HG03139 (cell line): ENCODE measurements at regions not wholly inside any gene's neighbourhood (a gene's known extent, or its start where the extent isn't known, plus 50 kb on each side); places are given as distances from the start of the nearest gene placed in this dataset.
"Not testable (repeated sequence)": the region's sequence is repeated elsewhere in the genome, so short reads cannot be mapped to it uniquely, and the experiment has no call there.

ENCODE experiments used
- ATAC-seq: cut with Tn5 transposase; IDR thresholded peaks from one replicate; pipeline ENCODE4 v1.9.1; 2021; ENCODE audit not compliant: unreplicated experiment

DNA sequence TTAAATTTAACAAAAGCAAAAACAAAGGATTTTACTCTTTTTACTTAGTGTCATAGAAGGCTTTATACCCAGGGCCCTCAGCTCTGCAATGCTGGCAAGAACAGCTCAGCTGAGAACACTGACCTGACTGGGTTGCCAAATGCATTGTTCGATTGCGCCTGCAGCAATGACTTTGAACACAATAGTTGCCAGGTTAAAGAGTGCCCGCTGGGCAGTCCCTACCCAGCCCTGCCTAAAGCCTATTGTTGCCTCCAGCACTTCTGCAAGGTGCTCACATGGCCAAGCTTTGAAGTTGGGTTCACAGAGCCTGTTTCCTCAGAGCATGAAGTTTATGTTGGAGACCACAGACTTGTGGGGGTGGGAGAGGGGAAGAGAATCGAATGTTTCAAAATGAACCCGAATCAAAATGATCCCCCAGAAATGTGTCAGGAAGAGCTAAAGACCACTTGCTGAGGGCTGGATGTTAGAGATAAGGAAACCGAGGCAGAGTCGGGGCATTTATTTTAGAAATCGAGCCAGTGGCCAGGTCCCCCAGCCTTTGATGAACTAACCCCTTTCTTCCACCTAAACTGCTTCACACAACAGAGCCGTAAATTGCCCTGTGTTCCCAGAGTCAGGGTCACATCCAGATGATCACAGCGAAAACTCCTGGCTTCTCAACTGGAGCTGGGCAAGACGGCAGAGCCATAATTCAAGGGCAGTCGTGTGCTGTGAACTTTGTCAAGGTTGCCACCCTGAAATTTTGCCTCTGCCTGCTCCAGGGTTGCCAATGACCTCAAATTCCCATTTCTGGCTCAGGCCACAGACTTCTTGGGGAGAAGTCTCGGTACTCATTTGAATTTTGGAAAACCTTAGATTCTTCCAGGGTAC, 55.0 kb downstream of the FOXA2 start:
- ATAC-seq, result no peak

DNA sequence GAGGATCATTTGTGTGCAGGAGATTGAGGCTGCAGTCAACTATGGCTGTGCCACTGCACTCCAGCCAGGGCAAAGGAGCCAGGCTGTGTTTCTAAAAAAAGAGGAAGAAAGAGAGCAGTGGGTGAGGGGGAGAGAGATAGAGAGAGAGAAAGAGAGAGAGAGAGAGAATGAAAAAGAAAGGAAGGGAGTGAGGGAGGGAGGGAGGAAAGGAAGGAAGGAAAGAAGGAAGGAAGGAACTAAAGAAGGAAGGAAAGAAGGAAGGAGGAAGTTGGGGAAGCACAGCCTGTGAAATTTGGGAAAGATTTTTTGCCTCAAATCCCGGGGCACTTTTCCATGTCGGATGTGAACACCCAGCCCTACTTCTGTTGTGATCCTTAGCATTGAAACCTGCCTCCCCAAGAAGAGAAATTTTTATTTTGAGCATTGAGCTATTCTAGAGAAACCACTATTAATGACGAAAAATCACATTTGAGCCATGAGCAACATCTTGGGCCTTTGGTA, 57.8 kb downstream of the FOXA2 start:
- no peak for ATAC-seq

DNA sequence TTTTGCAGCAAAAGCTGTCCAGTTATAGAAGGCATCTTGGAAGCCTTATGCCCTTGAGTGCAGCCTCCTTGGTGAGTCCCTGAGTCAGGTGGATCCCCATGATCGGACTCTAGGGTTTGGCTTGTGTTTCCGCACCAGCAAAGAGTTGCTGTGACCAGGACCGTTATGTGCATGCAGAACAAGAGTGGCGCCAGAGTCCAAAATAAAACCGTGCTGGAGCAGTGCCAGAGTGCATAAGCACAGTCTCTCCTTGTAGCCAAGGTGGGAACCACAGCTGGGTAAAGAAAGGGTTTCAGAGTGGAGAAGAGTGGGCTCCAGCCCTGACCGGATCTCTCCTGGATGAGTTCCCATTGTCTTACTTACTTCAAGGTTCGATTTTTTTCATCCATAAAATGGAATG, 58.6 kb downstream of the FOXA2 start:
- no peak for ATAC-seq

DNA sequence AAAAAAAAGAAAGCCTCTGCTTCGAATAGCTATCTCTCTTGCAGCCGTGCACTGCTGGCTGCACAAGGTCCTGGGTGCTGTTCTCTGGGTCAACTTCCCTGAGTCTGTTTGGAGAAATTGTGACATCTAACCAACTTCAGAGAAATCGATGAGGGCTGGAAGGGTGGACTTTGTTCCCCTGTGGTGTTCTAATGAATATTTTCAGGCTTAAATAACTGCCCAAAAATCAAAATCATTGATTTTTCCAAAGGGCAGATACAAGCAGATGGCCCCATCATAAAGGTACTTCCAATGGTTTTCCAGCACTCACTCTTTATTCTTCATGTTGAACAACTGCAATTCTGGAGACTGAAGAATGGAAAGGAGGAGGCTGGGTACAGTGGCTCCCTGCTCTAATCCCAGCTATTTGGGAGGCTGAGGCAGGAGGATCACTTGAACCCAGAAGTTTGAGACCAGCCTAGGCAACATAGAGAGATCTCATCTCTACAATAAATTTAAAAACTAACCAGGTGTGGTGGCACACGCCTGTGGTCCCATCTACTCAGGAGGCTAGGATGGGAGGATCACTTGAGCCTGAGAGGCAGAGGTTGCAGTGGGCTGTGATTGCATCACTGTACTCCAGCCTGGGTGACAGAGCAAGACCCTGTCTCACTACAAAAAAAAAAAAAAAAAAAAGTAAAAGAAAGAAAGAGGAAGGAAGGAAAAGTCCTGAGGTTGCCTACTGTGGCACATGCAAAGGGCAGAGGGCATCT, 59.1 kb downstream of the FOXA2 start:
- ATAC-seq, result no peak

DNA sequence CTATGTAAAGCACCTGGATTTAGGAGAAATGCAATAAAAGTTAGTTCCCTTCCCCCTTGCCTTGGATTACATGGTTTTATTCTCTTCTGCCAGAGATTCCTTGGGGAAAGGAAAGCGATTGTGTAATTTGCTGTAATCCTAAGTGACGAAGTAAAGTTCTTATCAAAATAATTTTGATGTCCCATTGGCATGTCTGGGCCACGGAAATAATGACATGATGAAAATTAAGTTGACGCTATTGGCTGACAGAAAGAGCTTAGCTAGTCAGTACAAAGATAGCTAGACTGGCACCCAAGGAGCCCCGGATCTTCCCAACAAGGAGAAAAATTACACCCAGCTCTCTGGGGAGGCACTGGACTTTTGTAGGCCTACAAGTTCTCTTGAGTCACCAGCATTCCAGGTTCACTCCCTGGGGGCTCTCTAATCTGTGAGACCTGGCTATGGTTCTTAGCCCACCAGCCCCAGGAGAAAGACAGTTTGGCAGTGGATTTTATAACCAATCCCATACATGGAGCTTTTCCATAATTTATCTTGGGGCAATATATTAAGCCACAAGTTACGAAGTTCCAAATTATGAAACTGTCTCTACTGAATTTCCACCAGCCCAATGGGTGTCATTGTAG, 59.9 kb downstream of the FOXA2 start:
- no peak for ATAC-seq

DNA sequence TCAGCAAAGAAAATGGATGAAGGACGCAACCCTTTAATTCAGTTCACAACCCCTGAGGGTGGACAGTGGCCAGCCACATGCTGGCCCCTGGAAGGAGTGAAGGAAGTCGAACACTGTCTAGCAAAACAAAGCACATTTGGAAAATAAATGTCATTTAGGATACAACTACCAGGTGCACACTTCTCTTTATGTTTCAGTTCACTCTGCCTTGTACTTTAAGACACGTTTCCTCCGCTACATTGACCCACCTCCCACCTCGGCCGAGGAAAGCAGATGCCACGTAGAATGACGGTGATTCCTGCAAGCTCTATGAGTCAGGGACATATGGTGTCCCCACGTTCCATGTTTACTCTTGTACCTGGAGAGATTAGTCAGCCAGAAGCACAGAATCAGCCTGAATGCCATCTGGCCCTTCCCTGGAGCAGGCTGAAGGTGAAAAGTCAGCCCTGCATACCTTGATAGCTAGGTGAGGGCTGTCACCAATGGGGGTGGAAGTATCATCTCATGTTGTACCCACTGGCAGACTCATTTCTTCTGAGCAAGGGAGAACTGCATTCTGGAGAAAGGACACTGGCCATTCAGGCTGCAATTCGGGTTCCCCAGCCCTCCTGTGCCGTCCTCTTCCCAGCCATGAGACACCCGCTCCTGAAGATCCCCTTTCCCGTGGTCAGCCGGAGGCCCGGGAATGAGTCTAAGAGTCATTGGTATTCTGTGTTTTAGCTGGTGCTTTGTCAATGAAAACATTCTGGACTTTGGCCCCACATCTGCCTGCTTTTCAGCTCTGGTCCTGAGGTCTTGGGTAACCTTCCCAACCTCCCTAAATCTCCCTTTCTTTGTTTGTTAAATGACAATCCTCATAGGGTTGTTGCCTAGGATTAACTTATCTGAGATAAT, 60.6 kb downstream of the FOXA2 start:
- ATAC-seq, result no peak

DNA sequence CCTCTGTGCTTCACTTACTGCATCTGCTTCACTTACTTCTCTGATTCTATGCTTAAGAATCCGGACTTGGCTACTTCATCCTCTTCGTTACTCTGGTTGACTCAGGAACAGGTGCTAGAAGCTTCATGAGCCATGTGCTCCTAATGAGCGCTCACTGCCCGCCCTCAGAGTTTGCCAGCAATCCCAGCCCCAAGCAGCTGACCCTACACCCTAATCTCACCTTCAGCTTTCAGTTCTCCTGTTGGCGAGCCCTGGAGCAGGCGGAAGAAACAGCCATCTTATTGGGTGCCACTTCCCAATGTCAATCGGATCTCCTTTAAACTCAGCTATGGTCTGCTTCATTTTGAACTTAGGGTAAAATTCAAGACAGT, 61.3 kb downstream of the FOXA2 start:
- ATAC-seq, result no peak

DNA sequence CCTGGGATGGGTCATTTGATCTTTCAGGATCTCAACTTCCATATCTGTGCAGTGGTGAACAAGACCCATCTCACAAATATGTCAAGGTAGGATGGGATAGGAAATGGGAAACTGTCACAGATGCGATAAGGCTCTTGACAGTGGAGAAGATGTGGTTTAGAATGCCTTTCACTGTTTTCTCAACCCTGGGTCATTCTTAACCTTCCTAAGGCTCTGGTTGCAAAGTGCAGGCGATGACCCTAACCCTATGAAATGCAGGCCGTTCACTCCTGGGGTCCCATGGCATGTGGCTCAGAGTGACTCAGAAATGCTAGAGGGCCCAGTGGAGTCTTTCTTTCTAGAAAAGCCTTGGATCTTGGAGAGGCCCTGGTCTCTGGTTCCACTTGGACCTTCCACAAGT, 61.7 kb downstream of the FOXA2 start:
- ATAC-seq, result no peak

DNA sequence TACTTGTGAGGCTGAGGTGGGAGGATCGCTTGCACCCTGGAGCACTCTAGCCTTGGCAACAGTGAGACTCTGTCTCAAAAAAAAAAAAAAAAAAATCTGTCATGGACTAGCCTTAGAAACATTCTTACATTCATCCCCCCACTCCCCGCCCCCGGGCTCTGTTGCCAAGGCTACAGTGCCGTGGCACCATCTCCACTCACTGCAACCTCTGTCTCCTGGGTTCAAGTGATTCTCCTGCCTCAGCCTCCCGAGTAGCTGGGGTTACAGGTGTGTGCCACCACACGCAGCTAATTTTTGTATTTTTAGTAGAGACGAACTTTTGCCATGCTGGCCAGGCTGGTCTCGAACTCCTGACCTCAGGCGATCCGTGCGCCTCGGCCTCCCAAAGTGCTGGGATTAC, 62.4 kb downstream of the FOXA2 start:
- ATAC-seq, result not testable (repeated sequence)

DNA sequence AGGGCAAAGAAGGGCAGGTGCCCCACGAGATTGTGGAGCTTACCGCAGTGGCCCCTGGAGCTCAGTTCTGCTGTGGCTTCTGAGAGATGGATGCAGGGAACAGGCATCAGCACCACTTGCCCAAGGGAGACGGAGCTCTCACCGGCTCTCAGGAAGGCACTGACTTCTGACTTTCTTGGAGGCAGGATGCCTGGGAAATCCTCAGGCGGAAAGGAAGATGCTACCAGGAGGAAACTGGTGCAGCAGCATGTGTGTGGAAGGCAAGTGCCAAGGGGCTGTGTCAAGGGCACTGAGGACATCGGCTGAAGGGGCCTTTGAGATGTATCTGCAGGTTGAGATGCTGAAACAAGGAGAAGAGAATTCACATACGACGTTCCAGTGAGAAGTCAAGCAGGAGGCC, 64.0 kb downstream of the FOXA2 start:
- ATAC-seq, result no peak

DNA sequence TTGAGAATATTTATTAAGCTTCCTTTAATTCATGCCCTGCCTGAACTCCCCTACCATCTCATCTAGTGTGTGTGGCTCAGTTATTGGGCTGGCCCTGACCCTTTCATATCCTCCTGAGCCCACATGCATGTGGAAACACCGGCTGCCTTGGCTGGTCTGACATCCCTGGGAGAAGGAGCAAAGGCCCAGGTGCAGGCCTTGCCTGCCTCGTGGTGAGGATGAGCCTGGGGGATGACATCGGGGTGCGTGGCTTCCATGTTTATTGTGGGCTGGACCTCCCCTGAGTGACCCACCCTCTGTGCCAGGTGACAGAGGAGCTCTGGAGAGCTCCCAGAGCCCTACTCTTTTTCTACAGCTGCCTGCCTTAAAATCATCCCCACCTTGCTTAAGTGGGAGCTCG, 69.1 kb downstream of the FOXA2 start:
- no peak for ATAC-seq

DNA sequence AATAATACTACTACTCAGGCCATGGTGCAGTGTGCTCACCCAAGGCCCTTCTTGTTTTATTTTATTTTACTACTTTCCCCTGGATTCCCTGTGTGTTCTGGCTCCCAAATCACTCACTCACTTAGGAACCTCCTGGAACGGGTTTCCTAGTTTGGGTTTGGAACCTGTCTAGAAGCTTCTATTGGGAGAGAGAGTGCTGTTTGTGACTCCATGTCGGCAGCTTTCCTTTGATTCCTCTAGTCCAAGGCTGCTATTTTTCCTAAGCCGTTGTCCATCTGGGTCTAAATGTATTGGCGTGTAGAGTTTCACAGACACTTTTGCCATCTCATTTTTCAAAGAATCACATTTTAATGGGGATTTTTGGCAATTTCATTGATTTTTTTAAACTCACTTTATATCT, 70.8 kb downstream of the FOXA2 start:
- no peak for ATAC-seq

DNA sequence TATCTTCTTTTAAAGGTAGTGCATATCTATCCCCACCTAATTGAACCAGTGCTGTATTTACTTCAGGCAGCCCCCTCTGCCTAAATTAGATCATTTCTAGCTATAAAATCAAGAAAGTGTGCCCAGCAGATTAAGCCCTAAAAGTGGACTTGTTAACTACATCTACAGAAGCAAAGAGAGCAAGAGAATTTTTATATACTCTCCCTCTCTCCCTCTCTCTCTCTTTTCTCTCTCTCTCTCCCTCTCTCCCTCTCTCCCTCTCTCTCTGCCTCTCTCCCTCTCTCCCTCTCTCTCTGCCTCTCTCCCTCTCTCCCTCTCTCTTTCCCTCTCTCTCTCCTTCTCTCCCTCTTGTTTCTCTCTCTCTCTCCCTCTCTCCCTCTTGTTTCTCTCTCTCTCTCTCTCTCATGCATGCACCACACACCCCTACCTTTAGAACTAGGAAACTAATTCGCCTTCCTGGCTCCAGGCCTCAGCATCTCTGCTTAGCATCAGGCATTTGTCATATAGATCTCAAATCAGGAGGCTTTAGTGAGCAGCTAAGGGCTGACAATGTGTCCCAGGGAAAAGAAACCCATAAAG, 71.4 kb downstream of the FOXA2 start:
- no peak for ATAC-seq

DNA sequence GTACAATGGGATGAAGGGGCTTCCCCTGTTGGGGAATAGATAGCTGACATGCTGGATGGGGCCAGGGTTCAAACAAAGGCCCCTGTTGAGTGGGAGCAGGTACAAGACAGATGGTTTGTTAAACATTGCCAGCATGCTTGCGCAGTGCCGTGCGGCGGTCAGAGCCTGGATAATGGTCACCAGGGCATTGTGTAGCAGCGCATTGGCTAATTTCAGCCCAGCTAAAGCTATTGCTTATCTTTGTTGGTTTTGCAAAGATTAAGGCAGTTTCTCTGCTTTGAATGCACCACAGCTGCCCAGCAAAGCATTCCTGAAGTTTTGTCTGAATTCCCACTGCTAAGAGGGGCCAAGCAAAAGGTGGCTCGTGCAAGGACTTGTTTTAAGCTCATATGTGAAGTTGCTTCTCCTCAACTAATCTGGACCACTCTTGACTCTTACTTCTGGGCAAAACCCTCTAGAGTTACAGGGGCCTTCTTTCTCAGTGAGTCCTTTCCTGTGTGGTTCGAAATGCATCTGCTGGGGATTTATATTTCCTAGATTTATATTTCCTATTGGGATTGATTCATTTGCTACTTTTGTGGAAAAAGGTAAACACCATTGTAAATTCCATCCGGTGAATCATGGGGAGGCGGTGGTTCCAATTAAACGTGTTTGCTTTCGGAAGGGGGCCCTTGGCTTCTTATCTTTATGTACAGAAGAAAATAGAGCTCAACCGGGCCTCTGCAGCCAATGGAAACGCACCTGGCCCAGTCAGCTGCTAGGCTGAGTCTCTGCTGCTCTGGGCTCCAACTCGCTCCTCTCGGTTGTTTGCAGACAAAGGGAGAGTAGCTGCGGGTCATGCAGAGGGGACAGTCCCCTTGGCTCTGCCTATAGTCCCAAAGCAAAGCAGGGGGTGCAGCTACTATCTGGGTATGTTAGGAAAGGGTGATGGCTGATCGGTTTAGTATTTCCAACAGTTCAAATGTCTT, 72.1 kb downstream of the FOXA2 start:
- no peak for ATAC-seq

DNA sequence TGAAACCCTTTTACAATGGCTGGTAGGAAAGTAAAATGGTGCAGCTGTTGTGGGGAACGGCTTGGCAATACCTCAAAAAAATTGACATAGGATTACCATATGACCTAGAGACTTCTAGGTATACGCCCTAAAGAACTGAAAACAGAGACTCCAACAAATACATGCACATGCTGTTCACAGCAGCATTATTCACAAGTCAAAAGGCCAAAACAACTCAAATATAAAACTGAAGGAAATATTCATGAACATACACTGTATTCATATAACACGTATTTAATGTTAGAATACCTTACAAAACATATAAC, 74.6 kb downstream of the FOXA2 start:
- no peak for ATAC-seq

DNA sequence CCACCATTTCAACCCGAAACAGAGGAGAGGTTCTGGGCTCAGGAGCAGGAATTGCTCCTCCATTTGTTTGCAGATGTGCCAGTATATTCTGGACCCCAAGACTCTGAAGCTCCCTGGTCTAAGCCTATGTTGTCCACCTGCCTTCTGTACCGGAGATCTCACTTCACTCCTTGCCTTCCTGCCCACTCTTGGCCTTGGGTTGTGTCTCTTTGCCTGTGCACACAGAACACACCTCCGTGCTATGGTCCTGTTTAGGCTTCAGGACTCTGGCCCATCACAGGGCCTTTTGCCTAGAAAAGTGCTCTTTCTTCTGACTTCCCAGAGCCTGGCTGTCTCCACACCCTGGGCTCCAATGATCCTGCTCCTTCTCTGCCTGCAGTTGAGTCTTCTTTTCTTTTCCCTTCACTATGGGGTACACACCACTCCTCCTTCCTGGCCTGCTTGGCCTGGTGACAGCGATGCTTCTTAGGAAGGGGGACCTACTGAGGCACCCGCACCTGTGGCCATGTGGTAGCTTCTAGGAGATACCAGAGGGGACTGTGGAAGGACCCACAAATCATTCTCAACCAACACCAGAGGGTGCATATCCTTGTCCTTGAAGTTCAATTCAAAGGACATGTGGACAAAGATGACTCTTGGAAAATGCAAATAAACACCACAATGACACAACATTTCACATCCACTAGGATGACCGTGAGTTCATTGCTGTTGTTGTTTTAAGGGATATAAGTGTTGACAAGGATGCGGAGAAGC, 75.1 kb downstream of the FOXA2 start:
- no peak for ATAC-seq

DNA sequence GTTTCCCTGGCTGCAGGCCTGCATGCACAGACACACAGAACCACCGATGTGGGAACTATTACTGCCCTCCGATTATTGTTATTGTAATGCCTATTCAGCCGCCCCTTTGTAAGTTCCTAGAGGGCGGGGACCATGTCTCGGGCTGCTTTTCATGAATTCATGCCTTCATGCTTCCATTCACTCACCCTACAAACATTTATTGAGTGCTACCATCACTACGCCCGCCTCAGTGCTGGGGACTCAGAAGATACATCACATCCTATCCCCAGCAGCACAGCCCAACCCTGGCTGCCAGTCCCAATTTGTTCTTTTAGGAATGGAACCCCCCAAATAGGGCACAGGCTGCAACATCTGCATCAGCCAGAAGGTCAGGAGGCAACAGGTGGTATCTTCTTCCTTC, 75.9 kb downstream of the FOXA2 start:
- no peak for ATAC-seq

DNA sequence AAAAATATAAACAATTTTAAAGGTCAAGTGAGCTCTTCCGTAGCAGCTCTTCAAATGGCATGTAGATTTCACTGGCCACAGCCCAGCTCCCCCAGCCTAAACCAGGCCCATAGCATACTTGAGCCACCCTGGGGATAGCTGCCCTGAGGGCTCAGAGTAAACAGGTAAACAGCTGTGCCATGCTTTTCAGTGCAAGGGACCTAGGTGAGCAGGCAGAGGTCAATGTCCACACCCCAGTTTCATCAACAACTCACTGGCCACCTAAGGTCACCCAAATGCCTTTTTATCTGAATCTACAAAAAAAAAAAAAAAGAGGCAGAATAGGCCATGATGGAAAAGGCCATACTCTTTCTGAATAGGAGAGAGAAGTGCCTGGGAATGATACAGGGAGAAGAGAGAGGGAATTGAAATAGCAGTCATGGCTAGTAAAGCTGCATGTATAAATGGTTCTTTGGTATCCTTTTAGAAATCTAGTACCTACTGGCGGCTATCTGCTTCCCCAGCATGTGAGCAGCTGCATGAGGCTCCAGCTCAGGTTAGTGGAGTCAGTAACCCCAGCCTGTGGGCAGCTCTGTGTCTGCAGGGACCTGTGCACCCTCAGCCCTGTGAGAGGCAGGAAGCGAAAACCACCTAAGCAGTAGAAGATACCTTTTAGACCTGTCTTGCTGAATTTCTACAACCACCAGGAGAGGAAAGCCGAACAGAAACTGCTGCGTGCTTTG, 77.0 kb downstream of the FOXA2 start:
- no peak for ATAC-seq
